NCI-H226 (cell line): ENCODE measurements at regions not wholly inside any gene's neighbourhood (a gene's known extent, or its start where the extent isn't known, plus 50 kb on each side); places are given as distances from the start of the nearest gene placed in this dataset.
A peak's percentile ranks its signal among the peaks of the same experiment; 100 is the strongest.
"Not testable (repeated sequence)": the region's sequence is repeated elsewhere in the genome, so short reads cannot be mapped to it uniquely, and the experiment has no call there.

ENCODE experiments used
- DNase-seq: peaks from one replicate; pipeline ENCODE4 v3.0.0-alpha.2; 2015

- no peak for DNase-seq
Measured at GRCh38 chr18:29459972-29460371, 1283.0 kb upstream of the CDH2 start.

GRCh38 chr18:29457316-29457889 lies 1280.5 kb upstream of the CDH2 start:
- peak; percentile 15 for DNase-seq

DNA sequence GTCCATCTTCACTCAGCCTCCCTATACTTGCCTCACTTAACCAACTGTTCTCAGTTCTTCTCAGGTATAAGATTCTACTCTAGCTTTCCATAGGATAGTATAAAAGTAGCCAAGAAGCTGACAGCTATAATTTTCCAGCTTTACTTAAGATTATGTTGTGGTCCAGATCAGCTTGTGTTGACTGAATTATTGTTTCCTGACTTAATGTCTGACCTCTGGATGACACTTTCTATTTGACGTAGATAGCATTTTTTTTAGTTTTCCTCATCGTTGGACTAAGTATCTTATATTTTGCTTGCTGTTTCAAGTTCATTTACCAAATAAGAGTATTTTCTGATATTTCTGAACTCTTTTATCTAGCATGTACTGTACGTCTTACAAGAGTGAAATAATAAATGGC lies 1272.5 kb upstream of the CDH2 start:
- DNase-seq: no peak

- DNase-seq: no peak
Measured at GRCh38 chr18:29439398-29439797, 1262.5 kb upstream of the CDH2 start.

- no peak for DNase-seq
Measured at GRCh38 chr18:29436459-29436858, 1259.5 kb upstream of the CDH2 start.

DNA sequence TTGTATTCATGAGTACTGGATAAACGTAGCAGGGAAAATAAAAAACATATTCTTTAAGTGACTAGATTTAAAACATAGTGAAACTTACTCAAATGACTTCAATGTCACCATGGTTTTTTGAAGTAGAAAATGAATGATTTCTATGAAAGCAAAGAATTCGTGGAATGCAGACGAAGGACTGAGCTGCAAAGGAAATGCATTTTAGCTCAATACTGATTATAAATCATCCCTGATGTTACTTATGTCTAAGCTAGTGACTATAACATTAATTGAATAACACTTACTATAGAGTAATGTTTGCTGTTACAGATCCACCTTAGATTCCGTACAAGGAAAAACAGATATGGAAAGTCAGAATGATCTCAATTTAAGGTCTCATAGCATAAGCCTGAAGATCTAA lies 1257.7 kb upstream of the CDH2 start:
- DNase-seq: no peak

DNA sequence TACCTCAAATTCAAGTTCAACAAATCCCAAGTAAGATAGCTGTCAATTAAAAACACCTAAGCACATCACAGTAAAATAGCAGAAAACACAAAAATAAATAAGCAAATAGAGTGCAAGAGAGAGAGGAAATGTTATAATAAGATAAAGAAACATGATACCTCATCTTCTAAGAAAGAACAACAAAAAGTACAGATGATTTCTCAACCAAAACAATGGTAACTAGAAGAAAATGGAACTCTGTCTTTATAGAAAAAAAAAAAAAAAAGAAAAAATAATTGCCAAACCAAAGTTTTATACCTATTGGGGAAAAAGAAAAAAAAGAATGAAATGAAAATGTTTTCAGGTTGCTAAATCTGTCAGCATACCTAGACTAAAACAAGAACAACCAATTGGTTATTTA lies 1253.5 kb upstream of the CDH2 start:
- DNase-seq: no peak

GRCh38 chr18:29418136-29418535 lies 1241.2 kb upstream of the CDH2 start:
- DNase-seq: peak; percentile 81

- no peak for DNase-seq
Measured at GRCh38 chr18:29406996-29407395, 1230.1 kb upstream of the CDH2 start.

- no peak for DNase-seq
Measured at GRCh38 chr18:29397536-29397935, 1220.6 kb upstream of the CDH2 start.

DNA sequence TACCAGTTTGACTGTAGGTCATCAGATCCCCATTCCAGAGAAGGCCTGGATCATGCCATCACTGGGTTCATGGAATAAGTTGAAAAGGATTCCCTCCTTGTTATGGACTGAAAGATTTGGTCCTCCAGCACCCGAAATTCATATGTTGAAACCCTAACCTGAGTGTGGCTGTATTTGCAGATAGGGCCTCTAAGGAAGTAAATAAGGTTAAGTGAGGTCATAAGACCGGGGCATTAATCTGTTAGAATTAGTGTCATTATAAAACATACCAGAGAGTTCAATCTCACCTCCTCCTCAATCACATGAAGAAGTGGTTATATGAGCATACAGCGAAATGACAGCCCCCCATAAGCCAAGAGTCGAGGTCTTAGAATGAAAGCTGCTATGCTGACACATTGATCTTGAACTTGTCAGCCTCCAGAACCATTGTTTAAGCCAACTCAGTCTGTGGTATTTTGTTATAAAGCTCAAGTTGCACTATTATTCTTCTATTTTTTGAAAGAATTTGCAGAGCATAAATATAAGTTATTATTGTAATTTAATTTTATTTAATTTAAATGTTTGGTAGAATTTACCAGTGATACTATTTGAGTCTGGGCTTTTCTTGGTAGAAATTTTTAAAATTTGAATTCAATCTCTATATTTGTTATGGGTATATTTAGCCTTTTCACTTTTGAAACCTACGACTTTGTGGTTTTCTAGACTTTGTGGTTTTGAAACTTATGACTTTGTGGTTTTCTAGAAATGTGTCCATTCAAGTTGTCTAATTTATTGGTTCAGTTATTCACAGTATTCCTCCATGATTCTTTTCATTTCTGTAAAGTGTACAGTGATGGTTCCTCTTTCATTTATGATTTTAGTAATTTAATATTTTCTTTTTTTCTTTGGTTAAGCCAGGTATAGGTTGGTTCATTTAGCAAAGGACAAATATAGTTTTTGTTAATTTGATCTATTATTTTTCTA lies 1206.7 kb upstream of the CDH2 start:
- DNase-seq: no peak

GRCh38 chr18:29378651-29379136 lies 1201.8 kb upstream of the CDH2 start:
- no peak for DNase-seq

DNA sequence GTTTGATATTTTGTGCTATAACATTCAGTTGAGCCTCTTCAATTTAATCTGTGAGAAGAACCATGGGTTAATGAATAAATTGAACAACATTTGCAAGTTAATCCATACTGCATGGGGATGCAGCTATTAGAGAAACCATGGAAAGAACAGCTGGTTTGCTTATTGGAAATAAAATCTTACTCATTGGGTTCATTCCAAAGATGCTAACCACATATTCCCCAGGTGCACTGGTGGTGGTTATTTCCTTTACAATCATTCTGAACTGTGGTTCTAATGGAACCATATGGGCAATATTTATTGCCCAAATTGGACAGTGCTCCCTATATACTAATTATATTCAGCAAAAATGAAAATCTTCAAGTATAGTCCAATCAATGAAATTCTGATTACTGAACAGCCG lies 1200.4 kb upstream of the CDH2 start:
- no peak for DNase-seq

GRCh38 chr18:29373000-29373399 lies 1196.1 kb upstream of the CDH2 start:
- no peak for DNase-seq

- no peak for DNase-seq
Measured at GRCh38 chr18:29361843-29362242, 1184.9 kb upstream of the CDH2 start.

DNA sequence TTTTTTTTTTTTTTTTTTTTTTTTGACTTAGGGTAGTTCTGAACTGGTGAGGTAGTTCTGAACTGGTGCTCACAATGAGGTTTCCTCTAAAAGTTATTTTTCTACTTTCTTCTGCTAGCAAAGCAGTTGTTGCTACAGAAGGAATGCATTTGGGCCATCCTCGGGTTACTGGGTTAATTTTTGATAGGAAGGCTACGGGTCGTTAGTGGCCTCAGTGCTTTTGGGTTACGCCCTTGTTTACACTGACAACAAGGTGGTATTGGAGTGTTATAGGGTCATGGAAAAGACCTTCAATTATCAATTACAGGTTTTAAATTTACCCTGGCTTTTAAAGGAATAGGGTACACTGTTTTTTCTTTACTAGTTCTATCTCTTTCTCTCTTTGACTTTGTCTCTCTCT lies 1183.7 kb upstream of the CDH2 start:
- DNase-seq: not testable (repeated sequence)

DNA sequence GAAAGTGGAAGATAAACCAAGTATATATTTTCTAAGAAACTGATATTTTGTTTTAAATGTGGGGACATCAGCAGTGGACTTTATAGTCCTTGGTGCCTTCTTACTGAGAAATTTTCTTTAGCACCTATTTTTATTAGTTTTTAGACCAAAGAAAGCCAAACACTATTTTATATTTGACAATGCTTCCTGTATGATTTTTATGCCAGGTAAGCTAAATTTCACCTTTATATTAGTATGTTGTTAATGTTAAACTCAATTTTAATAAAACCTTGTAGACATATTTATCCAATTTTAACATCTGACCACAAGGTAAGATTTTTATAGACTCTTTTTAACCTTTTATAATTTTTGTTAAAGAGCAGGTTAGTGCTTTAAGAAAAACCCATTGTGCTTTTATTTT lies 1182.3 kb upstream of the CDH2 start:
- not testable (repeated sequence) for DNase-seq

GRCh38 chr18:29351171-29351570 lies 1174.2 kb upstream of the CDH2 start:
- DNase-seq: no peak

GRCh38 chr18:29328932-29329331 lies 1152.0 kb upstream of the CDH2 start:
- no peak for DNase-seq

DNA sequence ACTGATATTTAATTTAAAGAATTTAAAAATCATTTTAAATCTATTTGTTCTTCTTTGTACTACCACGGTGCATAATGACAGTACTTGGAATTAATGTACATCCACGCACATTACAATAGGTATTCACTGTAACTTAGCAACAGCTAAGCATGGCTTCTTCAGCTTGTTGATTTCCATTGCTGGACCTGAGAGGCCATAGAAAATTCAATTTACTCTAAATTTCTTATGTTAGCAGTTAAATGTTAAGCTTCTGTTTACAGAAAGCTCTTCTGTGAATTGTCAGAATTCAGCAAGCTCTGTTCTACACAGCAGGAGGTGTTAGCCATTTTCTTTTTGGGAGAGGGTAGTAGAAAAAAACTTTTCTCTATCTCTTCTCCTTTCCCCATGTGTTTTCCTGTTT lies 1149.3 kb upstream of the CDH2 start:
- DNase-seq: no peak

GRCh38 chr18:29321561-29321960 lies 1144.6 kb upstream of the CDH2 start:
- no peak for DNase-seq

GRCh38 chr18:29313312-29313711 lies 1136.4 kb upstream of the CDH2 start:
- no peak for DNase-seq

DNA sequence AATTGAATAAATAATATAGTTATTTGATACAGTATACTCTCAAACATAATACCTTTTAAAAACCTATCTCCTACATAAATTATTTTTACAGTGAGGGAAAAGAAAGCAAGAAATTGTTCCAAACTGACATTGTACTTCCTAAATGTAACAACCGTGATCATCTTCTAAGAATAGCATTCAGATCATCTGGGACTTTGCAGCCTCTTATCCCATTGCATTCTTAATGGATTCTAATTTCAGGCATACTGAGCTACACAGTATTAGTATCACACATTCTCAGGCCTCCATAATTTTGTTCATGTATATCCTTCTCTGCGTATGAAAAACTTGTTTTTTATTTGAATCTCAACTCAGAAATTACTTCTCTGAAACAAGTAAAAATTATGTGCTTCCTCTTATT lies 1134.7 kb upstream of the CDH2 start:
- no peak for DNase-seq

DNA sequence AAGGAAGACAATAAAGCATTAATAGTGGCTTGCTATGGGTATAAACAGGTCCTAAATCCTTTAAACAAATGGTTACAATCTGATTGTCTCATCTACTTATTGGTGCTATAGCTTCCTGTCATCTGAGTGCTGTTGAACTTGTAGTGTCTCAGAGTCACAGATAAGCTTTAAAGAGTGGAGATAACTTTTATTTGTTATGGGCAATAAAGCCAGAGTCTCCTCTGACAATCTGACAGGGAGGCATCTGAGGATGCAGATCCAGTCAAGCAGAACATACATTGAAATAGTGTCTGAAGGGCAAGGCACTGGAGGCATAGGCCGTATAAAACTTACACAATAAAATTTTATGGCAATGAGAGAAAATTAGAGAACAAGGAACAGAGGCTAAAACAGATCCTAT lies 1132.4 kb upstream of the CDH2 start:
- DNase-seq: no peak
